Vagina (tissue), 2 donors: ENCODE measurements at regions not wholly inside any gene's neighbourhood (a gene's known extent, or its start where the extent isn't known, plus 50 kb on each side); places are given as distances from the start of the nearest gene placed in this dataset.

Source experiments
- CTCF ChIP-seq, 3 experiments: fragments of 450-650 bp in 2 of 3; fragments of 200-600 bp in 1 of 3; sonication (generic) in 1 of 3; IDR thresholded peaks; one replicate each; pipeline ENCODE4 v1.5.1; 2017 to 2019; ENCODE audit warnings: antibody characterized with exemption in 3 of 3, mild to moderate bottlenecking in 2 of 3, moderate library complexity in 2 of 3
- POLR2A ChIP-seq, 2 donors: fragments of 450-650 bp; IDR thresholded peaks; one replicate each; pipeline ENCODE4 v1.6.1; 2017; ENCODE audit warnings: antibody characterized with exemption in 2 of 2, mild to moderate bottlenecking in 2 of 2, moderate library complexity in 2 of 2
- POLR2AphosphoS5 ChIP-seq, 2 donors: sonication (generic); formaldehyde crosslinking; IDR thresholded peaks; one replicate each; pipeline ENCODE4 v1.9.0; 2017; ENCODE audit warnings: antibody characterized with exemption in 2 of 2, mild to moderate bottlenecking in 2 of 2, low read depth in 1 of 2; ENCODE audit not compliant: insufficient read depth in 1 of 2

GRCh38 chr1:55339681-55340080 is 124.5 kb upstream of the USP24 start:
- no peak for TF ChIP-seq CTCF (IDR thresholded peaks at IDR 0.05)
- TF ChIP-seq POLR2A (IDR thresholded peaks at IDR 0.05), result no peak
- no peak for TF ChIP-seq POLR2AphosphoS5 (IDR thresholded peaks at IDR 0.05; ENCODE audit: insufficient read depth in 1 of 2, low read depth in 1 of 2)
